ENCODE measurements at regions not wholly inside any gene's neighbourhood (a gene's known extent, or its start where the extent isn't known, plus 50 kb on each side); places are given as distances from the start of the nearest gene placed in this dataset.

DNA sequence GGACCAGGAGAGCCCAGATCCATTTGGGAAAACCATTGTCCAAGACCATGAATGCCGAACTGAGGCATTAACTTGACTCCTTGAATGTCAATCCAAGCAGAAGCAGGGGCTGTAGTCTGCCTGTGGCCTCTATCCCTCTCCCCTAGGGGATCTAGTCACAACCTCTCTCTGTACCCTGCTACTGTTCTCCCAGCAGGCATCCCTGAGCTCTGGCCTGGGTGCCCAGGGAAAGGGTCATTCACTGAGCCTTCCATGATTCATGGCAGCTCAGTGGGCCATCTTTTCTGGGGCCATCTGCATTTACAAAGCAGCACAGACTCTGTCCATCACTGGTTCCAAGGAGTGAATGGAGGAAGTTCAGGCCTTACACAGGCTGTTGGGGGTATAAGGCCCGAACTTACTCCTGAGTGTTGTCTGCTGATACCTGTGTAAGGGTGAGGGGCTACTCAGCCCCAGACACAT is 151.8 kb downstream of the ZFP36L2 start:
- TF ChIP-seq CTCF (IDR thresholded peaks at IDR 0.05; ENCODE audit: low read depth, low read length, poor library complexity, severe bottlenecking) (no peak), EZH2phosphoT487 (IDR thresholded peaks at IDR 0.05; ENCODE audit: borderline replicate concordance, low read length) (no peak)
